ENCODE measurements at regions not wholly inside any gene's neighbourhood (a gene's known extent, or its start where the extent isn't known, plus 50 kb on each side); places are given as distances from the start of the nearest gene placed in this dataset.
"Not testable (repeated sequence)": the region's sequence is repeated elsewhere in the genome, so short reads cannot be mapped to it uniquely, and the experiment has no call there.

DNA sequence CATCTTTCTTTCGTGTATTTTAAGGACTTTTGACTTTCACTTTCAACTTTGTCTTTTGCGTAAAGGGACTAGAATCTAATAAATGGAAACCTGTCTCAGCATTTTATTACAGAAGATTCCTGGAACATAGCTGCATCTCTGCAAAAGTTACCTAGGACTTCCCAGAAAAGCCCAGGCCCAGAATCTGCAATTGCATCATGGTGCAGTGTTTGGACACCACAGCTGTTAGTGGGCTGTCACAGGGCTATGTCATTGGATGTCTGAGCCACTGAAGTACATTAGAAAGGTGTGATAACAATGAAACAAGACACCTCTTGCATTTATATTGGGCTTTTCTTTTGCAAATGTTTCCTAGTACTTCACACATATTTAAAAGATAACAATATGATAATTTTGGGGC, 199.9 kb upstream of the IGF1 start:
- DNase-seq (ENCODE audit: insufficient read length, low spot score) (no peak), FAIRE-seq (no peak)
- no peak for TF ChIP-seq TAF1 (IDR thresholded peaks at IDR 0.05; ENCODE audit: low read depth, low read length)
- no peak for TF ChIP-seq SPI1 (IDR thresholded peaks at IDR 0.05; ENCODE audit: low read depth, low read length)
- no peak for TF ChIP-seq POU2F2 (IDR thresholded peaks at IDR 0.05; ENCODE audit: low read depth, low read length)
- TF ChIP-seq POLR2AphosphoS5 (IDR thresholded peaks at IDR 0.05; ENCODE audit: low read depth, low read length): no peak
- TF ChIP-seq PAX5 (IDR thresholded peaks at IDR 0.05; ENCODE audit: insufficient read depth, low read length, severe bottlenecking): no peak
- no peak for TF ChIP-seq POLR2A (IDR thresholded peaks at IDR 0.05; ENCODE audit: low read depth, low read length)

DNA sequence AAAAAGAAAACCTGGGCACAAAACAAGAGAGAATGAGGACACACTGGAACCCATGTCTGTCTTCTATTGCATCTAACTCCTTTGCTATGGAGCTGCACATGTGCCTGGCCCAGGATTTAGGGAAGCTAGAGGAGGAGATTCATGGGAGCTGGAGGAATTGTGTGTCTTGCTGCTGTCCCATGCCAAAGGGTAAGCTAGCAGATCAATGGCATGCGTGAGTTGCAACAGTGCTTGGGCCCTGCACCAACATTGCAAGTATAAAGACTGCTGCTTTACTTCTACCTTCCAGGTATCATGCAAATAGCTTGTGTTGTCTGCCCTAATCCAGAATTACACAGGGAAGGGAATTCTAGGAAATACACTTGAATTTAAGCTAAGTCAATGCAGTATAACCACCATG, 196.4 kb upstream of the IGF1 start:
- FAIRE-seq: no peak
- TF ChIP-seq TAF1 (IDR thresholded peaks at IDR 0.05; ENCODE audit: low read depth, low read length) (no peak), POU2F2 (IDR thresholded peaks at IDR 0.05; ENCODE audit: low read depth, low read length) (no peak), PAX5 (IDR thresholded peaks at IDR 0.05; ENCODE audit: insufficient read depth, low read length, severe bottlenecking) (no peak), SPI1 (IDR thresholded peaks at IDR 0.05; ENCODE audit: low read depth, low read length) (no peak), POLR2AphosphoS5 (IDR thresholded peaks at IDR 0.05; ENCODE audit: low read depth, low read length) (no peak), POLR2A (IDR thresholded peaks at IDR 0.05; ENCODE audit: low read depth, low read length) (no peak)
- no peak for DNase-seq (ENCODE audit: insufficient read length, low spot score)

DNA sequence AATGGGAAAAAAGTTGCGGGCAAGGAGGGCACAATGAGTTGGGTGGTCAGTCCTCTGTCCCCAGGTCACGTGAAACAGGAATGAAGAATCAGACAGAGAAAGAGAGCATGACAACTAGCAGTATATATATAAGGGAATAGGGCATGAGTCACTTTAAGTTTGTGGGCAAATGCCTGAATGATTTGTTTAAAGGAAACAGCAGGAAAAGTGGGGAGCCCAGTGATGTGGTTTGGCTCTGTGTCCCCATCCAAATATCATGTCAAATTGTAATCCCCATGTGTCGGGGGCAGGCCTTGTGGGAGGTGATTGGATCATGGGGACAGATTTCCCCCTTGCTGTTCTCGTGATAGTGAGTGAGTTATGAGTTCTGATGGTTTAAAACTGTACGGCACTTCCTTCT, 195.3 kb upstream of the IGF1 start:
- TF ChIP-seq POLR2A (IDR thresholded peaks at IDR 0.05; ENCODE audit: low read depth, low read length) (no peak), SPI1 (IDR thresholded peaks at IDR 0.05; ENCODE audit: low read depth, low read length) (no peak), TAF1 (IDR thresholded peaks at IDR 0.05; ENCODE audit: low read depth, low read length) (no peak), PAX5 (IDR thresholded peaks at IDR 0.05; ENCODE audit: insufficient read depth, low read length, severe bottlenecking) (no peak), POLR2AphosphoS5 (IDR thresholded peaks at IDR 0.05; ENCODE audit: low read depth, low read length) (no peak), POU2F2 (IDR thresholded peaks at IDR 0.05; ENCODE audit: low read depth, low read length) (no peak)
- DNase-seq (ENCODE audit: insufficient read length, low spot score) (no peak), FAIRE-seq (no peak)

DNA sequence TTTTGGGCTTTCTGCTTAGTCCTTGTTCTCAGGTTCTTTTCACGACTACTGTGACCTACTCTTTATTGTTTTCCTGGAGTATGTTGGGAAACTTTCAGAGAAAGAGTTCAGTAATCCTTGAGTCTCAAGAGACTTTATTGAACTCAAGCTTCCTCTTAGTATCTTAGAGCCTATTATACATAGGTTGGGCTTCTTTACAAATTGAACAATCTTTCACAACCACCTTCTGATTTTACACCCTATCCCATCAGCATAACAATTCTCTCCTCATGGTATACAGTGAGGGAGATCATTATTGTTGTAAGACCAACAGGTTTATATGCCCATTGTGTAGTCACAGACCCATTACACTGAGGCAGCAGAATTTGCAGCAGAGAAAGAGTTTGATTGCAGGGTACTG, 193.2 kb upstream of the IGF1 start:
- TF ChIP-seq PAX5 (IDR thresholded peaks at IDR 0.05; ENCODE audit: insufficient read depth, low read length, severe bottlenecking) (no peak), SPI1 (IDR thresholded peaks at IDR 0.05; ENCODE audit: low read depth, low read length) (no peak), TAF1 (IDR thresholded peaks at IDR 0.05; ENCODE audit: low read depth, low read length) (no peak), POLR2A (IDR thresholded peaks at IDR 0.05; ENCODE audit: low read depth, low read length) (no peak), POLR2AphosphoS5 (IDR thresholded peaks at IDR 0.05; ENCODE audit: low read depth, low read length) (no peak), POU2F2 (IDR thresholded peaks at IDR 0.05; ENCODE audit: low read depth, low read length) (no peak)

DNA sequence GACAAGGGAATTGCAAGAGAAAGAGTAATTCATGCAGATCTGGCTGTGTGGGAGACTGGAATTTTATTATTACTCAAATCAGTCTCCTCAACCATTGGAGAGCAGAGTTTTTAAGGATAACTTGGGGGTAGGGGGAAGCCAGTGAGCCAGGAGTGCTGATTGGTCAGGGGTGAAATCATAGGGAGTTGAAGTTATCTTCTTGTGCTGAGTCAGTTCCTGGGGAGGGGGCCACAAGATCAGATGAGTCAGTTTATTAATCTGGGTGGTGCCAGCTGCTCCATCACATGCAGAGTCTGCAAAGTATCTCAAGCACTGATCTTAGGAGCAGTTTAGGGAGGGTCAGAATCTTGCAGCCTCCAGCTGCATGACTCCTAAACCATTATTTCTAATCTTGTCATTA, 191.8 kb upstream of the IGF1 start:
- FAIRE-seq; DNase-seq (ENCODE audit: insufficient read length, low spot score): not testable (repeated sequence)

More for the DNA sequence above, 193.2 kb upstream of the IGF1 start:
- DNase-seq (ENCODE audit: insufficient read length, low spot score): no peak
- no peak for FAIRE-seq

DNA sequence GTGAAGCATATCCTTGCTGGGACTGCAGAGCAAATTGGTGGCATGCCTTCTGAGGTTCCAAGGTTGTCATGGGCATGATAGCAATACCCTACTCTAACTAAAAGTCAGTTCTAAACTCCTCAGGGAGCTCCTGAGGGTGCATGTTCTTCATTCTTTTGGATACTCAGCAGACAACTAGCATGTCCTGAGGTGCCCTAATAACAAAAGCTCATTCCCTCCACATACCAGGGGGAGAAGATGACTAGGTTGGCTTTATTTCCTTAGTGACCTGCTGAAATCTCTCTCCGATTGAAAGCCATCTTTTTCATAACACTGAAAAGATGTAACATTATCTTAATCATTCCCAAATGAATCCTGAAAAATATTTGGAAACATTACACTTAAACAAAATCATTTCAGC, 188.7 kb upstream of the IGF1 start:
- FAIRE-seq: no peak
- TF ChIP-seq SPI1 (IDR thresholded peaks at IDR 0.05; ENCODE audit: low read depth, low read length) (no peak), PAX5 (IDR thresholded peaks at IDR 0.05; ENCODE audit: insufficient read depth, low read length, severe bottlenecking) (no peak), TAF1 (IDR thresholded peaks at IDR 0.05; ENCODE audit: low read depth, low read length) (no peak)
- no peak for DNase-seq (ENCODE audit: insufficient read length, low spot score)

DNA sequence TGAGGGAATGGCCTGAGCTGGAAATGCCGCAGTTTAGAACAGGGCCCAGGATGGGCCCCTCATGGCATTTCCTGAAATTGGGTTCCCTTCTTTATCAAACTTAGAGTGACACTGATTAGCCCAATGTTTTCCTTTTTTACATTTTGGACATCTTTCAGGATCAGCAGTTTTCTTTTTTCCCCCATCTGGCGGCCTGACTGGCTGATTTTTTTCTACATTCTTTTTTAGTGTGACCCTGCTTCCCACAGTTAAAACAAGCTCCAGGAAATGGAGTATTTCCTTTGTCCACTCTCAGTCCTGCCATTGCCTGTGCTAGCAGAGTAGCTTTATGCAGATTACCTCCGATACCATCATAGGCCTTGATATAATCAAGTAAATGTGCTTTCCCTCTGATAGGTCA, 185.8 kb upstream of the IGF1 start:
- DNase-seq (ENCODE audit: insufficient read length, low spot score); FAIRE-seq: not testable (repeated sequence)

DNA sequence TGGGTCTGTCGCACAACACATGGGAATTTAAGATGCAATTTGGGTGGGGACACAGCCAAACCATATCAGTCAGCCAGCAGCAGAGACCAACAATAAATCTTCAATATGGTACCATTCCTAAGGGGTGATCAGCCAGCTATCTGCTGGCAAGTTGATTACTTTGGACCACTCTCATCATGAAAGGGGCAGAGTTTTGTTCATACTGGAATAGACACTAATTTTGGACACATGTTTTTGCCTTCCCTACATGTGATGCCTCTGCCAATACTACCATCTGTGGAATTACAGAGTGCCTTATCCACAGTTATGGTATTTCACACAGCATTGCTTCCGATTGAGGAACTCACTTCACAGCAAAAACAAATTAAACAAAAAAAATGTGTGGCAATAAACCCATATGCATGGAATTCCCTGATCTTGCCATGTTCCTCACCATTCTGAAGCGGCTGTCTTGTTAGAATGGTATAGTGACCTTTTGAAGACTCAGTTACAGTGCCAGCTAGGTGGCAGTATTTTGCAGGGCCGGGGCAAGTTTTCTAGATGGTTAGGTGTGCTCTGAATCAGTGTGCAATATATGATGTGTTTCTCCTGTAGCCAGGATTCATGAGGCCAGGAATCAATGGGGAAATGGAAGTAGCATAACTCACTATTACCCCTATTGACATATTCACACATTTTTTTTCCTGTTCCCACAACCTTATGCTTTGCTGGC, 179.0 kb upstream of the IGF1 start:
- no peak for TF ChIP-seq SPI1 (IDR thresholded peaks at IDR 0.05; ENCODE audit: low read depth, low read length)
- DNase-seq (ENCODE audit: insufficient read length, low spot score): no peak
- no peak for FAIRE-seq

DNA sequence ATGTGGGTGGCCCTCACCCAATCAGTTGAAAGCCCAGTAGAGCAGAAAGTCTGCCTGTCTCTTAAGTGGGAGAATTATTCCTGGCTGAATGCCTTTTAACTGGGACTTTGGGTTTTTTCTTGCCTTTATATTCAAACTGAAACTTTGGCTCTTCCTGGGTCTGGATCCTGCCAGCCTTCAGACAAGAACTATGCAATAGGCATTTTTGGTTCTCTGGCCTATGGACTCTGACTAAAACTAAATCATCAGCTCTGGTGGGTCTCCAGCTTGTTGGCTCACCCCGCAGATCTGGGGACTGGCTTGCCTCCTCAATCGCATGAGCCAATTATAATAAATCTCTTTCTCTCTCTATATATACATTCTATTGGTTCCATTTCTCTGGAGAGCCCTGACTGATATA, 173.0 kb upstream of the IGF1 start:
- TF ChIP-seq POU2F2 (IDR thresholded peaks at IDR 0.05; ENCODE audit: low read depth, low read length): no peak
- no peak for TF ChIP-seq TAF1 (IDR thresholded peaks at IDR 0.05; ENCODE audit: low read depth, low read length)
- no peak for TF ChIP-seq POLR2AphosphoS5 (IDR thresholded peaks at IDR 0.05; ENCODE audit: low read depth, low read length)
- no peak for TF ChIP-seq POLR2A (IDR thresholded peaks at IDR 0.05; ENCODE audit: low read depth, low read length)
- TF ChIP-seq SPI1 (IDR thresholded peaks at IDR 0.05; ENCODE audit: low read depth, low read length): no peak
- no peak for TF ChIP-seq PAX5 (IDR thresholded peaks at IDR 0.05; ENCODE audit: insufficient read depth, low read length, severe bottlenecking)
- no peak for FAIRE-seq

DNA sequence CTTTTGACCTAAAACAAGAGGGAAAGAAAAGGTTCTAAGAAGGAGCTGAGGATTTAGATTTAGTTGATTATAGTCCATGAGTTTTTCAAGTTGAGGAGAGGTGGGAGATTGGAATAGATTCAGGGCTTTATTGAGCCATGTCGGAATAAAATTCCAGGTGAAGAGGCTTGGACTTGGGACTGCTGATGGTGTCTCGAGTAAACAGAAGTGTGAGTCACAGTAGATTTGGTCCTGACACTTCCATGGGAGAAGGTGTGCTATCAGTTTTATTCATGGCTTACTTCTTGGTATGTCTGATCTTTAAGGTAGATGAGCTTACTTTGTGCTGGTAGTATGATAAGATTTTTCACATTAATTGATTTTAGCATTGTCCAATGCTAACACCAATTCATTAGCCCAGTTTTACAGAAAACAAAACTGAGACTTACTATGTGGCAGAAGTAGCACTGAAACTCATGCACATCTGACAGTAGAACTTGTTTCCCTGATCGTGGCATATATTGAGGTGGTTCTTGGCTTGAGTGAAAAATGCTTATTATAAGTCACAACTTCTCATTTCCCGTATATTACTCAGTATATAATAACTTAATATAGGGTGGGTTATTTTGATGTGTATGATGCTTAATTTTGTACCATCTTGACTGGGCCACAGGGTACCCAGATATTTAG, 172.4 kb upstream of the IGF1 start:
- TF ChIP-seq SPI1 (IDR thresholded peaks at IDR 0.05; ENCODE audit: low read depth, low read length) (peak; percentile 11; the same call in 1 of the 2 replicates), POLR2AphosphoS5 (IDR thresholded peaks at IDR 0.05; ENCODE audit: low read depth, low read length) (no peak), PAX5 (IDR thresholded peaks at IDR 0.05; ENCODE audit: insufficient read depth, low read length, severe bottlenecking) (no peak)
- FAIRE-seq: peak; percentile 83
- peak; percentile 4 for DNase-seq (ENCODE audit: insufficient read length, low spot score)

More for the DNA sequence above, 173.0 kb upstream of the IGF1 start:
- DNase-seq (ENCODE audit: insufficient read length, low spot score): no peak

DNA sequence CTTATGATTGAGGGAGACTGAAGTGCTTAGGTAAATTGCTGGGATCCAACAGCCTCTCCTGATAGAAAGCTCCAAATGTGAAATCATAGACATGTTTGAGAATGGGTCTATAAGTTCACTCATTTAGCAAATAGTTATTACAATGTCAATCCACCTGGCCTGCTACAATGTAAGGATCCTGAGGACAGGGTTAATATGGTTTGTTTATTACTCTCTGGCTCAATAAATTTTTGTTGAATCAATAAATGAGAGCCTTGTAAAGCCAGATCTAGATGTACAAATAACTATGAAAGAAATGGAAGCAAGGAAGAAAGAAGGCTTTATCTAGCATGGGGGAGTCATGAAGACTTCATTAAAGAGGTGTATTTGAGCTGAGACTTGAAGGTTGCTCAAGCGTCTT, 165.6 kb upstream of the IGF1 start:
- TF ChIP-seq TAF1 (IDR thresholded peaks at IDR 0.05; ENCODE audit: low read depth, low read length): no peak
- TF ChIP-seq POLR2A (IDR thresholded peaks at IDR 0.05; ENCODE audit: low read depth, low read length): no peak
- no peak for TF ChIP-seq SPI1 (IDR thresholded peaks at IDR 0.05; ENCODE audit: low read depth, low read length)
- no peak for TF ChIP-seq POLR2AphosphoS5 (IDR thresholded peaks at IDR 0.05; ENCODE audit: low read depth, low read length)
- no peak for TF ChIP-seq POU2F2 (IDR thresholded peaks at IDR 0.05; ENCODE audit: low read depth, low read length)
- no peak for TF ChIP-seq PAX5 (IDR thresholded peaks at IDR 0.05; ENCODE audit: insufficient read depth, low read length, severe bottlenecking)
- FAIRE-seq (no peak), DNase-seq (ENCODE audit: insufficient read length, low spot score) (no peak)

Measured in GM12891 (cell line).